ENCODE measurements at regions not wholly inside any gene's neighbourhood (a gene's known extent, or its start where the extent isn't known, plus 50 kb on each side); places are given as distances from the start of the nearest gene placed in this dataset.

- no peak for DNase-seq
- H3K4me1 ChIP-seq = no peaks in the 10 kb centered on the region
- 71 to 87% (median 77%) methylated on average over 5 of the region's 5 CpGs for WGBS, 4 donors
- no peaks in the 10 kb centered on the region for H3K27me3 ChIP-seq
- H3K36me3 ChIP-seq = no peaks in the 10 kb centered on the region
- H3K9me3 ChIP-seq = peaks cover 0 to 7% (median 2%) of the 10 kb centered on the region in 12 donors
- ATAC-seq = no peak
- TF ChIP-seq CTCF (IDR thresholded peaks at IDR 0.05) (no peak), POLR2A (IDR thresholded peaks at IDR 0.05) (no peak)
- H3K4me3 ChIP-seq = no peak overlapping the region
- intact Hi-C loops (cut with DNase I) = no loop called here
- H3K27ac ChIP-seq = no peak overlapping the region
Measured at GRCh38 chr5:114839360-114839759, 330.3 kb downstream of the TRIM36 start.

GRCh38 chr5:114838937-114839336 is 330.8 kb downstream of the TRIM36 start:
- 74 to 87% (median 79%) methylated on average over 2 of the region's 2 CpGs for WGBS, 4 donors
- Histone ChIP-seq H3K27me3 (no peaks in the 10 kb centered on the region), H3K36me3 (no peaks in the 10 kb centered on the region), H3K4me3 (no peak overlapping the region), H3K9me3 (peaks cover 0 to 3% (median 0%) of the 10 kb centered on the region in 12 donors), H3K4me1 (no peaks in the 10 kb centered on the region), H3K27ac (no peak overlapping the region)
- TF ChIP-seq POLR2A (IDR thresholded peaks at IDR 0.05) = no peak
- TF ChIP-seq CTCF (IDR thresholded peaks at IDR 0.05) = no peak
- DNase-seq (no peak), ATAC-seq (no peak)
- intact Hi-C loops (cut with DNase I) = no loop called here

DNA sequence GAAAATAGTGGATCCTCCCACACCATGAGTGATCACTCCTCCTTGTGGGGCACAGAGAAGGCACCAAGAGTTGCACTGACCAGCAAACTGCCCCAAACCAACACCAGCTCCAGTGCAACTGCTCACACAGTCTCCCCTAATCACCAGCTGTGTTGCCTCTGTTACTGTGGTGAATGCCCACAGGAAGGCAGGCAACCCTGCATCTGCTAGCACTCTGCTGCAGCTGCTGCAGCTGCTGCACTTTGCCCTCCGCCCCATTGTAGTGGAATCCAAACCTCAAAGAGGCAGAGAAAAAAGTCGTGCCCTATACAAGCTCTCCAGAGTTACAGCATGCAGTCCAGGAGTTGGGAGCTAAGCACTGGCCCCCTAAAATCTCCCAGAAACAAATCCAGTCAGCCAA is 339.6 kb downstream of the TRIM36 start:
- Histone ChIP-seq H3K27ac (no peak overlapping the region), H3K4me1 (no peaks in the 10 kb centered on the region), H3K9me3 (peaks cover 0 to 17% (median 7%) of the 10 kb centered on the region in 12 donors), H3K4me3 (no peak overlapping the region), H3K36me3 (no peaks in the 10 kb centered on the region), H3K27me3 (no peaks in the 10 kb centered on the region)
- WGBS, 4 donors = 56 to 67% (median 63%) methylated on average over 2 of the region's 2 CpGs
- no peak for ATAC-seq
- intact Hi-C loops (cut with DNase I) = no loop called here
- no peak for DNase-seq
- no peak for TF ChIP-seq POLR2A (IDR thresholded peaks at IDR 0.05)
- TF ChIP-seq CTCF (IDR thresholded peaks at IDR 0.05) = no peak

- no peaks in the 10 kb centered on the region for H3K4me1 ChIP-seq
- H3K27me3 ChIP-seq = no peaks in the 10 kb centered on the region
- DNase-seq = no peak
- TF ChIP-seq CTCF (IDR thresholded peaks at IDR 0.05) (no peak), POLR2A (IDR thresholded peaks at IDR 0.05) (no peak)
- H3K4me3 ChIP-seq = no peak overlapping the region
- intact Hi-C loops (cut with DNase I) = no loop called here
- H3K27ac ChIP-seq = no peak overlapping the region
- ATAC-seq = no peak
- H3K9me3 ChIP-seq = peaks cover 0 to 21% (median 9%) of the 10 kb centered on the region in 12 donors
- no peaks in the 10 kb centered on the region for H3K36me3 ChIP-seq
Measured at GRCh38 chr5:114822863-114823262, 346.8 kb downstream of the TRIM36 start.
